ENCODE measurements at regions not wholly inside any gene's neighbourhood (a gene's known extent, or its start where the extent isn't known, plus 50 kb on each side); places are given as distances from the start of the nearest gene placed in this dataset.

DNA sequence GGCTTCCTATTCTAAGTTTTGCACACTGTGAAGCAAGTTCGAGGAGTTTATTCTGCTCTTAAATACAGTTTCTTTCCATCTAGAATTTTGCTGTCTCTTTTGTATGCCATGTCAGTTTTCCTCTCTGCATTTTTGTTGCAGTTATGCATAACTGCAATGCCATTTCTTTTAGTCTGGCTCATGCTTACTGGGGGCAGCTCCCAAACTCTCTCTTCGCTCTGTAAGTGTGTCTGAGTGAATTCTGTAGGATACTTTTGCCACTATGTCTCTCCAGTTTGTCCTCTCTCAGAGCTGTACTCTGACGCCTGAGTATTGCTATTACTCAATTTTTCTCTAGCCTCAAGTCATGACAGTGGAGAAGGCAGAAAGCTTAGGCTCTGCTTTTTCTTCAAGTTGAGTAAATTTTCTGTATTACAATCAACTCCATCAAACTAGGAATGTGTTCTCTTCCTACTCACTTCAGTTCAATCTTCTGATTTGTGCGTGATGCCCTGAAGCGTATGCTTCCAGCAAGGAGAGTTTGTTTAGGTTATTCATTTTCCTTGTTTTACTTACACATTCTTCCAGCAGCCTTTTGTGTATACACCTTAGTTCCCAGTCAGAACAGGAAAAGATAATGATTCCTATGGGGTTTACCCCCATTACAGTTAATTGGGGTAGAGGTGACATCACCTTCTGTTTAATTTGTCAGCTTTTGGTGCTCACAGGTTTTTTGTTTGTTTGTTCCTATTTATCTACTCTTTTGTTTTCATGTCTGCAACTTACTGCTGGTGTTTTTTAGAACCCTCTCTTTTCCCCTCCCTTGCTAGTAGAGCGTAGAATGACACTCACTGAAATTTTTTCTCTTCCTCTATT, 430.9 kb downstream of the BCKDHB start:
- no peak for TF ChIP-seq CTCF (IDR thresholded peaks at IDR 0.05; ENCODE audit: low read length)
- no peak for TF ChIP-seq EZH2 (IDR thresholded peaks at IDR 0.05; ENCODE audit: borderline replicate concordance, low read length)

Data from OCI-LY1 (cell line).